Hematopoietic multipotent progenitor cell treated with erythropoietin and hydrocortisone succinate and interleukin-3 and kit ligand, for 6 days (in vitro differentiated cells): ENCODE measurements at regions not wholly inside any gene's neighbourhood (a gene's known extent, or its start where the extent isn't known, plus 50 kb on each side); places are given as distances from the start of the nearest gene placed in this dataset.

ENCODE experiments used
- DNase-seq: peaks from one replicate; pipeline ENCODE4 v3.0.0-alpha.2; 2015

- DNase-seq: no peak
Observed at GRCh38 chr5:143870362-143870761, 58.4 kb downstream of the HMHB1 start.

GRCh38 chr5:143870871-143871632 is 59.1 kb downstream of the HMHB1 start:
- DNase-seq: no peak

- DNase-seq: no peak
Observed at GRCh38 chr5:143871672-143872071, 59.7 kb downstream of the HMHB1 start.

DNA sequence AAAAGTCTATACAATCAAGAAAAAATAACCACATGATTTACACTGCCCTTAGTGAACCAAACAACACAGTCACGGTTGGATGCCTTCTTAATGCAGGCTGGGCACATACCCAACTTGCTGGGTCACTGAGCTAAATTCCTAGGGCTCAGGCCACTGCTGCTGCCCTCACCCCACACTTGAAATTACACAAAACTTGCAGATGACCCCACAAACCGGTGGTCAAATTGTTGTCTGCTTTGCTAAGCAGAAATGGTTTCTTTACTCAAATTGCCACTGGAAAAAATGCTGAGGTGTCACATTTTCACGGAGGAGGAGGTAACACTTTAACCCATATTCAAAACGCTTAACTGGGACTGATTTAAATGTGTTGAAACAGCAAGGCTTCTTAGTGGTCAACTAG is 62.4 kb downstream of the HMHB1 start:
- DNase-seq: no peak

- DNase-seq: no peak
Observed at GRCh38 chr5:143877196-143877595, 65.2 kb downstream of the HMHB1 start.

DNA sequence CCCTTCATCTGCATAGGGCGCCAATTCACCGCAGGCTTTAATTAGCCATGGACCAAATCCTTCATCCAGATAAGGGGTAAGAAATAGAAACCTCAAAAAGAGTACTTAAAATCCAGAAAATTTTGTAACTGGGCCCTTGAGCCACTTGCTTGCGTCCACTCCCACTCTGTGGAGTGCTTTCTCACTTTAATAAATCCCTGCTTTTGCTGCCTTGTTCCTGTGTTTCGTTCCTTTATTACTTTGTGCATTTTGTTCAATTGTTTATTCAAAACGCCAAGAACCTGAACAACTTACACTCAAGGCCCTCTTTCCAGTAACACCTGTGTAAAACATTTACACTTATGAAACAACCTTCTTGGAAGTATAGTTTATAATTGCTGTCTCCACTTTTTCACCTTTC is 66.5 kb downstream of the HMHB1 start:
- no peak for DNase-seq

- DNase-seq: no peak
Observed at GRCh38 chr5:143879646-143880045, 67.7 kb downstream of the HMHB1 start.

DNA sequence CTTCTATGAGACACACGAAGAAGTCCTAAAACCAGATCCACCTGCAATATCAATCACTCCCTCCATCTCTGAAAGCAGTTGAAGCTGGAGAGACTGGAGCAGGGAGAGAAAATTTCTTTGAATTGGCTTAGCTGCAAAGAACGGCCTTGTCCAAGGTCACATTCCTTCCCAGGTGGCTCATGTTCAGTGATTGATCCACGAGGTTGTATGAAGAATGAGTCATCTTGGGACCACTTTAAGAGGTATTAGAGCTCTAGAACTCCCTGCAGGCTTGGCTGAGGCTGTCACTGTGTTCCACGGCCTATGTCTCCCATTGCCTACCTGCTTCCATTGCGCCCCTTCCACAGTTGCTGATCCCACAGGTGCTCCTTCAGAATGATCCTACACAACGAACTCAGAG is 68.2 kb downstream of the HMHB1 start:
- DNase-seq: no peak

GRCh38 chr5:143882520-143882919 is 70.6 kb downstream of the HMHB1 start:
- no peak for DNase-seq

DNA sequence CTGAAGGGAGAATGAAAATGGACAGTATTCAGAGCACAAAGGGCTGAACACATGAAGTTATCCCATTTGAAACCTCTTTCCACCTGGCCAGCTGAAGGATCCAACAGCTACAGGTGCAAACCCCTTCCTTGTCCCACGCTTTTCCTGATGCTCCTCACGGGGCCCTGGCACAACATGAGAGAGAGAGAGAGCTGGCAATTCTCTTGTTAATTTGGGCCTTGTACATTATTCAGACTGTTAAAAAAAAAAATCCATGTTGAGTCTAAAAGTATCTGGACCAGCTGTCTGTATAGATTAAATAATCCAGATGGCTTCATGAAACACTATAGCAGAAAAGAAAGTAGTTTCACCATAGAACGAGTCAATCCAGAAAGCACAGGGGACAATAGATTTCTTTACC is 74.1 kb downstream of the HMHB1 start:
- DNase-seq: no peak

DNA sequence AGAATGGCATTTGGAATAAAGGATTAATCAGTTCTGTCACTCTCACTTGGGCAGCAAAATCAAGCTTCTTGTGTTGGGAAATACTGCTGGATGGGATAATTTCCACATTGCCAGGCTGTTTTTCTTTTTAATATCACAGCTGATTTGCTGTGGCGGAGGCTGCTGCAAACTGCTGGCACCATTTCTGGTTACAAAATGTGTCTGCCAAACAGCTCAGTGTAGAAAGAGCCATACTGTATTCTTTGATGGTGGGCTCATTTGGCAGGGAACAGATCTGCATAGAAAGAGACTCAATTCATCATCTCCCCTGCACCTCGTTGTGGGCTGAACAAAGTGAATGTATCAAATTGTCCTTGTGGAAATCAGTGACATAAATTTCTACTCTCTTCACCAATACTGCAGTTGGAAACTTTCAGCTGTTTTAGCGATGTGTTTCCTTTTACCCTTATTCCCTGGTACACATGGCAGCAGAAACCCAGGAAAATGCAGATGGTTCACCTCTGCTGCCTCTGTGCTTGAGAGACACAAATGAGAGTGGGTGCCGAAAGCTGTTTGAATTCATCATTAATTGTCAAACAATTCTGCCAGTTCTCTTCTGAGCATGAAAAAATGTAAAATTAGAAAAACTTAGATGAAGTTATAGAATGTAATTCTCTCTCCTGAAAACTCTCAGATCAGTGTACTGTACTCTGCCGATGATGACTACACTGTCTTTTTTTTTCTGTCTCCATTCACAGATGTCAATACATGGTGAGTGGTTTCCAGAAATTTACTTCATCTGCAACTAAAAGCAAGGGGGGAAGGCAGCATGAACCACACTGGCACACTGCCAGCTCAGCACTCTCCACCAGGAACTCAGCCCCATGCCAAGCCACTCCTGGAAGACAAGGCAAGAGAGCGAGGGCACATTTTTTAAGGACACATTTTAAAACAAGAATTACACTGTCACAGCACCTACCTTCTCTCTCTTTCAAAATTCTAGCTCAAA is 75.0 kb downstream of the HMHB1 start:
- peak; percentile 9 for DNase-seq

DNA sequence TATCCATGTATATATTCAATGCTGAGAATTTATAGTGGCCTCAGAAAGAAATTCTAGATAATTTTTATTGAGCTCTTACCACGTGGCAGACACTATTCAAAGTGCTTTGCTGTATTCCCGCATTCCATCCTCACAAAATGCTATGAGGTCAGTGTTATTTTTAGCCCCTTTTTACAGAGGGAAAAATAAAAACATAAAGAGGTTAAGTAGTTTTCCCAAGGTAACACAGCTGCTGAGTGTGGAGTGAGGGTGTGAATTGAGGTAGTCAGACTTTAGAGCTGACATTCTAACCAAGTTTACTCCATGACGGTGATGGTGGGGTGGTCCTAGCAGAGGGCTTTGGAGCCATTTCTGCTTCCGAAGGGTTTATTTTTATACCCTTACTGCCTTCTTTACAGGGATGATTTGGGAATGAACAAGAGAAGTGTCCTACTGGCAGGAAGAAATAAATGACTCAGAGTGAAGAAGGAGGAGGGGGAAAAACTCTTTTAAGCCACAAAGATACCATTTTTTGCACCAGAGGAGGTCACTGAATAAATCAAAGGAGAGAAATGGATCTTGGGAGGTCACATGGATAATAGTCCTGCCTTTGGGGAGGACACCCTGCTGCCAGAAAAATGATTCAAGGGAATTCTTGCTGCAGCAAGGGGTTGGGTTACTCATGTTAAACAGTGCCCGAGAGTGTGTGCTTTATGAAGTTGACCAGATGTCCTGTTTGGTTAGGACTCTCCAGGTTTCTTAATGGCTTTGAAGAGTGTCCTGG is 76.1 kb downstream of the HMHB1 start:
- no peak for DNase-seq

DNA sequence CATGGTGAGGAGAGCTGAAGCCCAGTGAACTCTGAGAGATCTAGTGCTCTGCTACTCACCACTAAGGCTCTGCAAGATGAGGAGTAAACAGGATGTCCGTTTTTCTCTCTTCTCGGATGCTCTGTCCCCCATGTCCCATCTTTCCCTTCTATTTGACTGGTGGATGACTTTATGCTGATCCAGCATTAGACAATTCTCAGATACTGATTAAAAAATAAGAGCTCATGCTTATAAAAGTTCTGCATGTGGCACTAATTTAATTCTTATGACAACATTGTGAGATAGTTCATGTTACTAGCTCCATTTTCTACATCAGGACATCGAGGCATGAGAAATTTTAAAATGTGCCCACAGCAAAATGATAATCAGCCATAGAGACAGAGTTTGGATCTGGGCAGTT is 77.0 kb downstream of the HMHB1 start:
- no peak for DNase-seq

DNA sequence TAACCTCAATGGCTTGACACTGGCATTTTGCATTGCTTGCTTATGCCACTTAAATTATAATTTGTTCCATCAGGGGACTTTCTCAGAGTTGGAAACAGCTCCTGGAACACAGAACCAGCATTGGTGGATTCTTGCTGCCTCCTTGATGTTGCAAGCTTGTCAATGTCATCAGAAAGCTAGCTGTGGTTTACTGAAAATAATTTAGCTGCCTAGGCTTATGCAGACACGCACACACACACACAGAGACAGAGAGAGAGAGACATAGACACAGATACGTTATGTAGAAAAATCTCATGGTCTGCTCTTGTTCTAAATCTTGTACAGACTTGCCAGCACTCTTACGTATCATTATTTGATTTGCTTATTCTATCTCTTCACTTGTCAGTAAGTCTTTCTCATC is 78.0 kb downstream of the HMHB1 start:
- DNase-seq: no peak

GRCh38 chr5:143890487-143890886 is 78.5 kb downstream of the HMHB1 start:
- DNase-seq: no peak

DNA sequence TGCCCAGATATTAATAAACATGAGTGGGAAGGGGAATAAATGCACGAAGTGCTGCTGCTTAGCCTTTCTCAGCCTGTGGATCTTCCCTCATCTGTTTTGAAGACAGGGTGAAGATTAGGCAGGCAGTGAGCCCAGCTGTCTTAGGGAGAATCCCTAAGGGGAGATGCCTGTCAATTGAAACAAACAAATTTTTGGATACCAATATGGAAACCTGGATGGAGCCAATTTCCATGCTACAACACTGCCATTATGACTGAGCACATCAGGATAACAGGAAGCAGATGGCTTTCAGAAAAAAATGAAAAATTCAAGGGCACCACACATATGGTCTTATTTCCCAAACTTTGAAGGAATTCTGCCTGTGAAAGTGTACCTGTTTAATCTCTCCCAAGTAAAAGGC is 80.3 kb downstream of the HMHB1 start:
- DNase-seq: no peak

- DNase-seq: no peak
Observed at GRCh38 chr5:143892908-143893307, 80.9 kb downstream of the HMHB1 start.

DNA sequence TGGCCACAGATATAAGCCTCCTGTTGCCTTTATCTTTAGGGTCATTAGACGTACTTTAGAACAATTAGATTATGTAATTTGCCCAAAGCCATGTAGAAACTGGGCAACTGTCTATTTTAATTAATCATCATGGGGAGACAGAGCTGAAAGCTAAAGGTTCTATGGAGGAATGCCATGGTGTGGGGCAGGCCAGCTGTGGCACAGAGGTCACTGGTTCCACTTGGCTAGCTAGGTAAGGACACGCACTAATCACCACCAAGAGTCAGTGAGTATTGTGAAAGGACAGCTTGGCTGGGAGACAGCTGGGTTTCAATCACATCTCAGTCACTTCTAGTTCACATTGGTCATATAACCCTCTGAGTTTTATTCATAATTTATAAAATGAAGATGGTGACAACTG is 81.7 kb downstream of the HMHB1 start:
- no peak for DNase-seq

DNA sequence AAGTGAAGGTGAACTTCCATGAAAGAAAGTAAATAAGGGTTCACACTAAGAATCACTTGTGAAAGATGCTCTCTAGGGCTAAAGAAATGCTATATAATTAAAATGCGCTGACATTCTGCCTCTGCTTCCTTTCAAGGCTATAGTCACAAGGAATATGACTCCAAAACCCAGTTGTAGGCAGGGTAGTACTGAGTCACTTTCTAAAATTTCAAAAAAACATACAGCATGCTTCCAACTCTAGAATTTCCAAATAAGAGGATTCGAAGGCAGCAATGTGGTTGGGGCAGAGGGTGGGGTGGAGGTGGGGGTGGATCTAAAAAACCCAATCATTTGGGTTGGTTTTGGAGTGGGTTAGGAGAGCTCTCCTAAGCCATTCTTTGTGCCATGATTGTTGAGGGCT is 84.6 kb downstream of the HMHB1 start:
- DNase-seq: no peak

GRCh38 chr5:143896966-143897365 is 85.0 kb downstream of the HMHB1 start:
- DNase-seq: peak; percentile 8

DNA sequence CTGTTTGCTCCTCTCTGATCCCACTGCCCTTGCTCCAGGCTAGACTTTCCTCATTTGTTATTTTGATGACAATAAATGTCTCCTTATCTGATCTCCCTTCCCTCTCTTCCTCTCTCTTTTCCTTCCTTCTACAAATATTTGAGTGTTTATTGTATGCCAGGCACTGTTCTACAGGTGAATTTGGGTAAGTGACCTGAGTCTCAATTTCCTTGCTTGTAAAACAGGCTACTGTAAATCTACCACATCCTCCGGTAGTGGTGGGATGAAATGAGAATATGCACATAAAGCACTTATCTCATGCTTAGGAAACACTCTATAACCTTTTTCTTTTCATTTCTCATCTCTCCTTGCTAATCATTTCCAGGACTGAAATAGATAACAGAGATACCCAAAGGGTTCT is 86.4 kb downstream of the HMHB1 start:
- no peak for DNase-seq

GRCh38 chr5:143898916-143899591 is 87.1 kb downstream of the HMHB1 start:
- no peak for DNase-seq

GRCh38 chr5:143908959-143909358 is 97.0 kb downstream of the HMHB1 start:
- DNase-seq: no peak
